ACHN (cell line): ENCODE measurements at regions not wholly inside any gene's neighbourhood (a gene's known extent, or its start where the extent isn't known, plus 50 kb on each side); places are given as distances from the start of the nearest gene placed in this dataset.
"Not testable (repeated sequence)": the region's sequence is repeated elsewhere in the genome, so short reads cannot be mapped to it uniquely, and the experiment has no call there.

Experiments
- DNase-seq: peaks from one replicate; pipeline ENCODE4 v3.0.0-alpha.2; 2015
- in situ Hi-C: cut with HindIII; loops from 2 replicates; pipeline ENCODE4 v1.10.0; 2017; ENCODE audit warnings: low sequenced_read_pairs, low pct_ligation_motif_present, low pct_unique_long_range_greater_than_20kb

DNA sequence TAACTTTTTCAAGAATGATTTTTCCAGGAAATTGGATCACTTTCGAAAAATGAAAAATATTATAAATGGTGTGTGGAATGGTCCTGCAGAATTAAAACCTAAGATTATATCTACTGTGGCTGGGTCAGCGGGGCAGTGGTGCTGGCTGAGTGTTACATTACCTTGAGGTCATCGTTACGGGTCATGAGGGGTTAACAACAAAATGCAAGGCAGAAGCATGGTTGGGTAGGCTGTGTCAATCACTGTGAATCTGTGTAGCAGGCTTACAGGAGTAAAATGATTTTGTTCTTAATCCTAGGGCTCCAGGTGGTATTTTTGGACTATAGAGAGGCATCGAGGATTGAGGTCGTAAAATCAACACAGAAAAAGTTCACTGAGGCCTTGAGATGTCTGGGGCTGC lies 105.2 kb upstream of the AMOT start:
- no peak for DNase-seq
- in situ Hi-C loops, result no loop called here

DNA sequence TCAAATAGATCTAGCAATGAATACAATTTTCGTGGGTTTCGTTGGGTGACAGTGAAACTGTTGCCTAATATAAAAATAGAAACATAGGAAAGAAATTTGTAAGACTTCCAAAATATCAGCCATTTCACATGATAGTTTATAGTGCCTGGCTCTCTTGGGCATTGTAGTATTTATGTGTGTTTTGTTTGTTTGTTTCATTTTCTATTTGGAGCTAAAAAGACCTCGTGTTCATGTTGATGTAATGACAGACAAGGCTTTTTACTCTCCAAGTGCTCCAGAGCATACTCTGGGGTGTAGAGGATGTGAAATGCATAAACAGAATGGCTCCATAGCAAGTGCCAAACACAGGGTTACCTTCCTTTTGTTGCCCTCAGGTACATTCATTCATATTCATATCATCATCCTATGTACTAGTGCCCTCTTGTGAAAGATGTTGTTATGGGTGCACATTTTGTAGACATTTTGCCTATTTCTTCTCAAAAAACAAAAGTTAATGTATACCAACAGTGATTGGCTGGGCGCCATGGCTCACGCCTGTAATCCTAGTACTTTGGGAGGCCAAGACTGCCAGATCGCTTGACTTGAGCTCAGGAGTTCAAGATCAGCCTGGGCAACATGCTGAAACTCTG lies 100.7 kb upstream of the AMOT start:
- peak; percentile 28 for DNase-seq
- in situ Hi-C loops, result no loop called here

DNA sequence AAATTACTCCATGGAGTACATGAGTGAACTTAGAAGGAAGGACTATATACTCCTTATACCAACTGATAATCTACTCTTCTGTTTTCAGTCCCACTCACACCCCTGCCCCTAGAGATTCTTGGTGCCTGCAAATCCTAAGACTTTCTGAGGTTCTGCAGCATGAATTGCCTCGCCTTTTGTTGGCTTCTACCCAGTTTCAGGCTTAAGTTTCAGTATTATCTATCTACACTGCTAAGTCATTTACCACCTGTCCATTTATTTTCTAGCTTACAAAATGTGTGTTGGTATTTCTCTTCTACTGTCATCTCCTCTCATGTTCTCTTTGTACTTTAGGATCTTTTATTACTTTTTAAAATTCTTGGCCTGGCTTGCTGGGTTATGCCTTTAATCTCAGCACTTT lies 94.4 kb upstream of the AMOT start:
- in situ Hi-C loops, result no loop called here
- no peak for DNase-seq

DNA sequence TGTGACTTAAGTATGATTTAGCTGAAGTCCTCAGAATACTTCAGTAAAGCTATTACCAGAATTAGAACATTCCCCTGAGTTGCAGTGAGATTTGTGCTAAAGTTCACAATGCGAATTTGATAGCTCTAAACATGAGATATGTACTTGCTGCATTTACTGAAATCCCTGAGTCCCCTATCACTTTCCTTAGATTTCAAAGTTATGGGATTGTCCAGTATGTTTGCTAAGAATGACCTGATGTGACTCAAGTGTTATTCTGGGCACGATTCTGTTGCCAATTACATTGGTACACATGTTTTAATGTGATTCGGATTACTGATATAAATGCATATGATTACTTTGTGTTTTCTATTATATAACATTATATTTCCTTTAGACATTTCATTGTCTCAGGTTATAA lies 91.3 kb upstream of the AMOT start:
- no peak for DNase-seq
- in situ Hi-C loops, result no loop called here

DNA sequence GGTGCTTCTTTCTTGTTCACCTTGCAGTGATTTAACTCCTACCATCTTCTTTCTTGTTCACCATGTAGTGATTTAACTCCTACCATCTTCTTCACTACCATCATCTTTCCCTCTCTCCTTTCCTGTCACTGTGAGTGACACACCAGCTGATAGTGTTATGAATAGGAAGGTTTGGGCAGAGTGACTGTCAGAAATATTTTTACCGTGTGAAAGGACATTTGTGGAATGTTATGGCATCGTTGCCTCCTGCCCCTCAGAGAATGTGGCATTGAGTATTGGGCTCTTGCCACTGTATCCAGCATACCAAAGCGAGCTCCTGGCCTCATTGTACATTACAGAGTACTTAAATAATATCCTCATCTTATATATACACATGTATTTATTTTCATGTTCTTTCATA lies 90.8 kb upstream of the AMOT start:
- in situ Hi-C loops, result no loop called here
- DNase-seq, result no peak

DNA sequence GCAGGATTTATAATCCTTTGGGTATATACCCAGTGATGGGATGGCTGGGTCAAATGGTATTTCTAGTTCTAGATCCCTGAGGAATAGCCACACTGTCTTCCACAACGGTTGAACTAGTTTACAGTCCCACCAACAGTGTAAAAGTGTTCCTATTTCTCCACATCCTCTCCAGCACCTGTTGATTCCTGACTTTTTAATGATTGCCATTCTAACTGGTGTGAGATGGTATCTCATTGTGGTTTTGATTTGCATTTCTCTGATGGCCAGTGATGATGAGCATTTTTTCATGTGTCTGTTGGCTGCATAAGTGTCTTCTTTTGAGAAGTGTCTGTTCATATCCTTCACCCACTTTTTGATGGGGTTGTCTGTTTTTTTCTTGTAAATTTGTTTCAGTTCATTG lies 82.8 kb upstream of the AMOT start:
- in situ Hi-C loops, DNase-seq: not testable (repeated sequence)

DNA sequence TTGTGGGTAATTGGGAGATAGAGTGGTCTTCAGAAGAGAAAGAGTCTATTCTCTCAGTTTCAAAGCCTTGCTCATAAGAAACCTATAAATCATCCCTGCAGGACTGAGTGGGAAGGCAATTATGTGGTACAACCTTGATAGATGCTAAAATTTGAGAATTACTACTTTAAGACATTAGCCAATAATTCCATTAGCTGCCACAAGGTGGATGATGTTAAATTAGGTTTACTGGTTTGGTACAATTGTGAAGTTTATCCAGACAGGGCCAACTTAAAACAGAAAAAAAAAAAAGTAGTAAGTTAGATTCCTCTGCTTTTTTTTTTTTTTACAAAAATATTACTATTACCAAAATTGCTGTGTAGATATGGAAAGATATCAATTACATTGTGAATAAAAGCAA lies 73.2 kb upstream of the AMOT start:
- no peak for DNase-seq
- in situ Hi-C loops, result no loop called here

DNA sequence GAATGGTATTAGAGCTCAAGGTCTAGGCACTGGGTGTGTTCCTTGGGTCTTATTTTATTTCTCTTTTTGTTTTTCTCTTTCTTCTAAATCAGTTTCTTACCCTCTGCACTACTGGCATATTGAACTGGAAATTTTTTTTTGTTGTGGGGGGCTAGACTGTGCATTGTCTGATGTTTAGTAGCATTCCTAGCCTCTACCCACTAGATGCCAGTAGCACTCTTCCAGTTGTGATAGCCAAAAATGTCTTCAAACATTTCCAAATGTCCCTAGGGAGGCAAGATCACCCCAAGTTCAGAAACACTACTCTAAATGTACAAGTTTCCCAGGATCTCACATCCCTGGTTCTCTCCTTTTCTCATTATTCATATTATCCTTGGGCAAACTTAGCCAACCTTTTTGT lies 69.8 kb upstream of the AMOT start:
- in situ Hi-C loops, result no loop called here
- DNase-seq, result no peak

DNA sequence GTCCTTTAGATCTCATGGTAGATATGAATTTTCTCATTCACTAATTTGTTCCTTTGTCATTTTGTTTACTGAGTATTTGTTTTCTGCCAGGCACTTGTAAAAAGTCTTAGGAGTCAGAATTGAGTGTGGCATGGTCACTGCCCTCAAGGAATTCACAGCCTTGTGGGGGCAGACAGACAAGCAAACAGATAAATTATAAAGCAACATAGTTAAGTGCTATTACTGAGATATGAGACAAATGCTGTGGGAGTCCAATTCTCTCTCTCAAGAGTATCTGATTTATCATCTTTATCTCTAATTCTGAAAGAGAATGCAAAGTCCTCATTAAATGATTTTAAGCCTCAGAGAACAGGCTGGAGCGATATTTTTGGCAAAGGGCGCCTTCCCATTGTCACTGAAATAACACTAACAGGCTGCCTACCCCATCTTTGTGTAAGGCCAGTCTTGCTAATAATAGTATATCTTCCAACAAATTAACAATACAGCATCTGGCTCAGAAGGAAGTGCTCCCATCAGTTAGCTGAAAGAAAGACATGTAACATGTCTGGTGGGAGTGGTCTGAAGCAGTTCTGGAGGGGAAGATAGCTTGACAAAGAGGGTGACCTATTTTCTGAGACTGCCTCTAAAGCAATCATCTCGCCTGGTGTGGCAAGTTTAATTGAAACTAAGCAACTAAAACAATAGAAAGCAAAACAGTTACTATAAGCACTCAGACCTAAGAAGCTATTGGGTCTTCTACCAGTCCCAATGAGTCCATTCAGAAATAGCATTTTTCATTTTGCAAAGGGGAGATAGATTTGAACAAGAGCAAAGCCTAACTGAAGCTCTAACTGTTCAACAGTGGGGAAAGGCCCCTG lies 61.5 kb upstream of the AMOT start:
- no peak for DNase-seq
- in situ Hi-C loops, result no loop called here

DNA sequence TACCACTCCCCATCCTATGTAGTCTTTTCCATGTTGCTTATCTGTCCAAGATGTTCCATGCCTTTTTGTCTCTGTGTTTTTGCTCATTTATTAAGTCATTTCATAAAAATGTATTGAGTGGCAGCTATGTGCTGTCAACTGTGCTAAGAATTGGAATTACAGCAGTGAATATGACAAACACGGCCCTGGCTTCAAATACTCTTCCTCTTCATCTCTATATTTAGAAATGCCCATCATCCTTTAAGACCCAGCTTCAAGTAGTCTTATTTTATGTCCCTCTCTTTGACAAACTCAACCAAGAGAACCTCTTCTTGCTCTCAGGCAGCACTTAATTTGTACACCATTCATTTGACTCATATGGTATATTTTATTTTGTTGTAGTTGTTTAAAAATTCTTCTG lies 55.4 kb upstream of the AMOT start:
- in situ Hi-C loops, result no loop called here
- DNase-seq, result no peak
